Heart left ventricle (tissue), 16 donors: ENCODE measurements at regions not wholly inside any gene's neighbourhood (a gene's known extent, or its start where the extent isn't known, plus 50 kb on each side); places are given as distances from the start of the nearest gene placed in this dataset.

Experiments used
- ATAC-seq, 4 donors: fragments of 200-7000 bp; cut with Tn5 transposase; one replicate each; pipeline ENCODE4 v1.9.1; 2020 to 2022; ENCODE audit warnings: moderate library complexity in 4 of 4, mild to moderate bottlenecking in 3 of 4, moderate number of reproducible peaks in 1 of 4
- DNase-seq, 5 donors: peaks; one replicate each; pipeline ENCODE4 v3.0.0-alpha.2; 2020
- H3K27ac ChIP-seq, 12 donors: fragments of 200-600 bp; sonication (generic) in 4 of 12; one replicate each; pipeline versions ENCODE4 v1.5.0 to v1.8.0; 2016 to 2022; ENCODE audit warnings: mild to moderate bottlenecking in 2 of 12
- H3K27me3 ChIP-seq, 9 donors: fragments of 200-600 bp; sonication (generic) in 2 of 9; one replicate each; pipeline versions ENCODE4 v1.5.1 to v1.8.0; 2016 to 2022; ENCODE audit warnings: mild to moderate bottlenecking in 3 of 9
- H3K36me3 ChIP-seq, 9 donors: fragments of 200-600 bp; sonication (generic) in 2 of 9; one replicate each; pipeline versions ENCODE4 v1.5.0 to v1.8.0; 2018 to 2022; ENCODE audit warnings: mild to moderate bottlenecking in 2 of 9
- H3K4me1 ChIP-seq, 12 donors: fragments of 200-600 bp; sonication (generic) in 4 of 12; one replicate each; pipeline versions ENCODE4 v1.5.0 to v1.8.0; 2016 to 2022; ENCODE audit warnings: mild to moderate bottlenecking in 3 of 12
- H3K4me3 ChIP-seq, 12 donors: fragments of 200-600 bp; sonication (generic) in 4 of 12; one replicate each; pipeline versions ENCODE4 v1.5.0 to v1.8.0; 2017 to 2022; ENCODE audit warnings: mild to moderate bottlenecking in 9 of 12, moderate library complexity in 4 of 12
- H3K9me3 ChIP-seq, 12 donors: fragments of 200-600 bp; sonication (generic) in 4 of 12; one replicate each; pipeline versions ENCODE4 v1.5.0 to v1.8.0; 2016 to 2022; ENCODE audit warnings: mild to moderate bottlenecking in 1 of 12
- CTCF ChIP-seq, 12 donors: fragments of 200-600 bp; sonication (generic) in 4 of 12; IDR thresholded peaks; one replicate each; pipeline versions ENCODE4 v1.5.0 to v1.8.0; 2018 to 2022; ENCODE audit warnings: antibody characterized with exemption in 12 of 12, mild to moderate bottlenecking in 5 of 12
- POLR2A ChIP-seq, 2 donors: fragments of 450-650 bp; IDR thresholded peaks; one replicate each; pipeline ENCODE4 v1.6.1; 2017; ENCODE audit warnings: antibody characterized with exemption in 2 of 2, mild to moderate bottlenecking in 2 of 2, moderate library complexity in 2 of 2
- WGBS, 4 donors: extraction: QIAGEN DNeasy Blood & Tissue Kit in 2 of 4; methylation state at CpG; one replicate each; pipeline versions ENCODE4 v1.1.5 to v1.1.7; 2013 to 2018; 5-methylcytosine and 5-hydroxymethylcytosine counted together
- intact Hi-C, 10 donors: fragments of 100-400 bp; cut with DNase I; formaldehyde crosslinking; loops; one replicate each; pipeline versions ENCODE4 v1.11.1 to v1.14.2; 2022
- donor health status: ischemic (EF 13 %, LVEDD 7.1; RV severe dilation, severe dysfunction).
- donor health status: healthy with polysubstance abuse.
- donor health status: DM: no; HTN: yes; CAD: no.
- donor health status: DM: no; HTN: no; CAD: no.
- donor health status: ischemic (EF 25% LVEDD 6.9; RV normal size, moderate dysfunction).
- donor health status: ischemic (EF 25% LVEDD 5.7; RV mildly dilated, moderate dysfunction).
- donor health status: healthy.
- donor health status: DM: yes; HTN: yes; CAD: no.
- donor health status: ischemic (EF 35%, LVEDD 5.7; RV mildly dilated, moderate dysfunction).
- donor health status: nonischemic (EF 11% LVEDD 7.7; RV severe dilation, severe dysfunction).
- donor health status: DM: yes; HTN: yes; CAD: no.
- donor health status: PGD.
- donor health status: ischemic (EF 29% LVEDD 5.4; RV normal size, mild dysfunction).
- donor health status: nonischemic (EF 23%, LVEDD 6.1; RV moderate dilation, normal function).

DNA sequence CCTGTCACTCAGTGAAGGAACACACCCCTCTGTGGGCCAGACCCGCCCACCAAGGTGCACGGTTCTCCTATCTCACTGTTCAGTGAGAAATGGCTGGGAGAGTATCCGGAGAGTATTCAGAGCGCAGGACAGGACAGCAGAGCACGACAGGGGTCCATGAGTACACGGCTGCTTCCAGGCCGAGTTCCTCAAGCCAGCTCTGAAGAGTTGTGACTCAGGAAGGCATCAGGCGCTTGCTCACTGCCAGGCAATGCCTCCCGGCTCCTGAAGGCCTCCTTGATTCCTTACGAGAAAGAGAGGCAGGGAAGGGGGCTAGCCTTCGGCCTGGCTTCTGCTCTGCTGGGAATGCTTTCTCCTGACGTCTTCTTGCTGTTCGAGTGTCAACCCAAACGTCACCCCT is 132.1 kb upstream of the PPP1R26 start:
- Histone ChIP-seq H3K9me3 (no peaks in the 10 kb centered on the region), H3K27ac (no peak overlapping the region), H3K4me1 (peaks cover 0 to 6% (median 0%) of the 10 kb centered on the region in 12 donors), H3K27me3 (peaks cover 0 to 79% (median 22%) of the 10 kb centered on the region in 9 donors), H3K4me3 (no peak overlapping the region), H3K36me3 (no peaks in the 10 kb centered on the region)
- DNase-seq (peak in 1 of 5 donors; percentile 27), ATAC-seq (no peak)
- intact Hi-C loops: loop anchor here in 1 of 10 donors (10.0 kb wide), 1 partner anchor 653 kb away; no protein-coding TSS in a partner anchor
- WGBS, 4 donors: 51 to 64% (median 58%) methylated on average over 14 of the region's 14 CpGs
- TF ChIP-seq POLR2A (IDR thresholded peaks at IDR 0.05): no peak

- H3K4me3 ChIP-seq: no peak overlapping the region
- ATAC-seq (no peak), DNase-seq (peak in 1 of 5 donors; percentile 40)
- intact Hi-C loops: loop anchor here in 1 of 10 donors (10.0 kb wide), 1 partner anchor 653 kb away; no protein-coding TSS in a partner anchor
- no peaks in the 10 kb centered on the region for H3K9me3 ChIP-seq
- H3K4me1 ChIP-seq: peaks cover 0 to 6% (median 0%) of the 10 kb centered on the region in 12 donors
- H3K27ac ChIP-seq: no peak overlapping the region
- WGBS, 4 donors: 80 to 84% (median 82%) methylated on average over 18 to 23 of the region's 23 CpGs
- no peaks in the 10 kb centered on the region for H3K36me3 ChIP-seq
- peaks cover 0 to 79% (median 22%) of the 10 kb centered on the region in 9 donors for H3K27me3 ChIP-seq
- TF ChIP-seq POLR2A (IDR thresholded peaks at IDR 0.05): no peak
- no peak for TF ChIP-seq CTCF (IDR thresholded peaks at IDR 0.05)
Observed at GRCh38 chr9:135348076-135348787, 131.3 kb upstream of the PPP1R26 start.

- 82 to 85% (median 84%) methylated on average over 9 of the region's 9 CpGs for WGBS, 4 donors
- TF ChIP-seq CTCF (IDR thresholded peaks at IDR 0.05): no peak
- TF ChIP-seq POLR2A (IDR thresholded peaks at IDR 0.05): no peak
- no peaks in the 10 kb centered on the region for H3K9me3 ChIP-seq
- no peaks in the 10 kb centered on the region for H3K36me3 ChIP-seq
- peak in 1 of 5 donors; percentile 12 for DNase-seq
- H3K27ac ChIP-seq: no peak overlapping the region
- peaks cover 0 to 76% (median 20%) of the 10 kb centered on the region in 9 donors for H3K27me3 ChIP-seq
- peaks cover 0 to 5% (median 0%) of the 10 kb centered on the region in 12 donors for H3K4me1 ChIP-seq
- no peak overlapping the region for H3K4me3 ChIP-seq
- intact Hi-C loops: loop anchor here in 1 of 10 donors (10.0 kb wide), 1 partner anchor 654 kb away; no protein-coding TSS in a partner anchor
- no peak for ATAC-seq
Observed at GRCh38 chr9:135348788-135349150, 130.8 kb upstream of the PPP1R26 start.

GRCh38 chr9:135349212-135350002 is 130.2 kb upstream of the PPP1R26 start:
- no peaks in the 10 kb centered on the region for H3K36me3 ChIP-seq
- DNase-seq (peak in 1 of 5 donors; percentile 23), ATAC-seq (no peak)
- H3K4me1 ChIP-seq: no peaks in the 10 kb centered on the region
- intact Hi-C loops: loop anchor here in 1 of 10 donors (10.0 kb wide), 1 partner anchor 655 kb away; no protein-coding TSS in a partner anchor
- H3K27ac ChIP-seq: no peak overlapping the region
- no peak overlapping the region for H3K4me3 ChIP-seq
- no peaks in the 10 kb centered on the region for H3K9me3 ChIP-seq
- H3K27me3 ChIP-seq: peaks cover 0 to 74% (median 20%) of the 10 kb centered on the region in 9 donors
- 69 to 77% (median 72%) methylated on average over 16 to 22 of the region's 22 CpGs for WGBS, 4 donors
- TF ChIP-seq CTCF (IDR thresholded peaks at IDR 0.05) (no peak), POLR2A (IDR thresholded peaks at IDR 0.05) (no peak)
